ENCODE measurements at regions not wholly inside any gene's neighbourhood (a gene's known extent, or its start where the extent isn't known, plus 50 kb on each side); places are given as distances from the start of the nearest gene placed in this dataset.
A peak's percentile ranks its signal among the peaks of the same experiment; 100 is the strongest.

- no peak overlapping the region for H3K4me3 ChIP-seq
- no peak for DNase-seq
- peak overlapping the region in 1 of 12 donors; percentile 12 for H3K27ac ChIP-seq
- TF ChIP-seq CTCF (IDR thresholded peaks at IDR 0.05) (no peak), POLR2A (IDR thresholded peaks at IDR 0.05) (no peak)
- H3K4me1 ChIP-seq, result peaks cover 0 to 38% (median 16%) of the 10 kb centered on the region in 12 donors
- H3K36me3 ChIP-seq, result no peaks in the 10 kb centered on the region
- no peak for ATAC-seq
- intact Hi-C loops (cut with DNase I), result no loop called here
- H3K27me3 ChIP-seq, result no peaks in the 10 kb centered on the region
- WGBS, 4 donors, result 21 to 50% (median 44%) methylated on average over 1 of the region's 1 CpG
- H3K9me3 ChIP-seq, result no peaks in the 10 kb centered on the region
These were observed 80.2 kb upstream of the SLC38A2 start for GRCh38 chr12:46452776-46453175.

- H3K9me3 ChIP-seq, result no peaks in the 10 kb centered on the region
- H3K4me1 ChIP-seq, result peaks cover 0 to 38% (median 16%) of the 10 kb centered on the region in 12 donors
- DNase-seq (no peak), ATAC-seq (no peak)
- peak overlapping the region in 3 of 12 donors; percentile 12 to 13 (median 12) for H3K27ac ChIP-seq
- TF ChIP-seq CTCF (IDR thresholded peaks at IDR 0.05), result no peak
- TF ChIP-seq POLR2A (IDR thresholded peaks at IDR 0.05), result no peak
- WGBS, 4 donors, result 50 to 55% (median 52%) methylated on average over 3 of the region's 3 CpGs
- no peaks in the 10 kb centered on the region for H3K27me3 ChIP-seq
- no peak overlapping the region for H3K4me3 ChIP-seq
- H3K36me3 ChIP-seq, result no peaks in the 10 kb centered on the region
- intact Hi-C loops (cut with DNase I), result no loop called here
These were observed 79.6 kb upstream of the SLC38A2 start for GRCh38 chr12:46452061-46452615.

GRCh38 chr12:46451276-46452021 lies 78.9 kb upstream of the SLC38A2 start:
- H3K4me3 ChIP-seq, result no peak overlapping the region
- H3K4me1 ChIP-seq, result peaks cover 0 to 34% (median 18%) of the 10 kb centered on the region in 12 donors
- no peaks in the 10 kb centered on the region for H3K36me3 ChIP-seq
- WGBS, 4 donors, result 69 to 74% (median 72%) methylated on average over 5 of the region's 5 CpGs
- DNase-seq (no peak), ATAC-seq (no peak)
- no peaks in the 10 kb centered on the region for H3K9me3 ChIP-seq
- no peak for TF ChIP-seq CTCF (IDR thresholded peaks at IDR 0.05)
- TF ChIP-seq POLR2A (IDR thresholded peaks at IDR 0.05), result no peak
- H3K27ac ChIP-seq, result peak overlapping the region in 5 of 12 donors; percentile 8 to 44 (median 28)
- H3K27me3 ChIP-seq, result no peaks in the 10 kb centered on the region
- intact Hi-C loops (cut with DNase I), result no loop called here

GRCh38 chr12:46450279-46450748 lies 77.7 kb upstream of the SLC38A2 start:
- 0 to 8% (median 0%) methylated on average over 1 of the region's 1 CpG for WGBS, 4 donors
- peak overlapping the region in 11 of 12 donors; percentile 22 to 50 (median 37) for H3K27ac ChIP-seq
- H3K4me1 ChIP-seq, result peaks cover 0 to 38% (median 28%) of the 10 kb centered on the region in 12 donors
- no peak overlapping the region for H3K4me3 ChIP-seq
- TF ChIP-seq POLR2A (IDR thresholded peaks at IDR 0.05), result no peak
- no peak for TF ChIP-seq CTCF (IDR thresholded peaks at IDR 0.05)
- H3K9me3 ChIP-seq, result no peaks in the 10 kb centered on the region
- peak; percentile 86 to 94 (median 90) for ATAC-seq
- no peaks in the 10 kb centered on the region for H3K36me3 ChIP-seq
- intact Hi-C loops (cut with DNase I), result no loop called here
- peak; percentile 75 to 84 (median 79) for DNase-seq
- no peaks in the 10 kb centered on the region for H3K27me3 ChIP-seq

Measured in heart left ventricle (tissue), 16 donors.